ENCODE measurements at regions not wholly inside any gene's neighbourhood (a gene's known extent, or its start where the extent isn't known, plus 50 kb on each side); places are given as distances from the start of the nearest gene placed in this dataset.
"Not testable (repeated sequence)": the region's sequence is repeated elsewhere in the genome, so short reads cannot be mapped to it uniquely, and the experiment has no call there.

DNA sequence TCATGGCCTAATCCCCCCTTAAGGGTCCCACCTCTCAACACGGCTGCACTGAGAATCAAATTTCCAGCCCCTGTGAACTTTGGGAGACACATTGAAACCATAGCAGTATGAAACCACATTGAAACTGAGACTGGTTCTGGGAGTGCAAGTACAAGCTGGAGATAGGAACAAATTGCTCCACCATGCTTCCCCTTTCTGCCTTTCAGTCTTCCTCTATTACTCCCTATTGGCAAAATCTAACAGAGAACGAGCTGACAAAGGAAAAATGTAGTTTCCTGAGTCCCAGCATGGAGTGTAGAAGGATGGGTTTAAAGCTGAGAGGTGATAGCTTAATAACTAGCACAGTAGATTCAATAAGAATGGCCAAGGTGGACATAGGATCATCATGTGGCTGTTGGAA lies 161.7 kb upstream of the RPL34 start:
- DNase-seq (ENCODE audit: low read depth, low spot score): no peak

DNA sequence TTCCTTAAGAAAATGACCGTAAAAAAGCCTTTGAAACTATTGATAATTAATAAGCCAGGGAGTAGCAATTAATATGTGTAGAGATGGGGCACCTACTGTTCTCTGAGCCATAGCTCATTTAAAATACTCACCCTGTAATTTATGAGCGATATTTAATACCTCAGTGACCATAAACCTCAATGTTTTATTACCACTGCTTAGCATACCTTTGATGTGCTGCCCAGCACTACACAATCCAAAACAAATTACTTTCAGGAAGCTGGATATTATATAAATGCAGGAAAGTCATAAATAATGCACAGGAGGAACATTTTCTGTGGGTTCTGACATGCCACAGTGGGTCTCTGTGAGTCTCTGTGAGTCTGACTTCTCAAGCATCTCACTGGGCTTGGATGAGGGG lies 166.1 kb upstream of the RPL34 start:
- no peak for DNase-seq (ENCODE audit: low read depth, low spot score)

DNA sequence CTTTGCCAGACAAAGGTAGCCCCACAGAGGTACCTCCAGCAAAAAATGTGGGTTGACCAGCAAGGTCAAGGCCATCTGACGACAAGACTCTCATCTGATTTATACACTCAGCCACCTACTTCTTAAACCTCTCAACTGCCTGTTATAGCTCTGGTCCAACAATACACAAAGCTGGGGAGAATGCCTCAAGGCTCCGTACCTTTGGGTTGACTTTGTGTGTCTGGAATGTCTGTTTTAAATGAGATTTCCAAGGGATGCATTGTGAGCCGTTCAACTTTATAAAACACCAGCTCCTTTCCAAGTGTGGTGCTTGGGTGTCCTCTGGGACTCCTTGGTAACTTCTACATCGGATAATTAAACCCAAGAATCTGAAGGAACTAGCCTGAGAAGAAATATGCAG lies 167.0 kb upstream of the RPL34 start:
- DNase-seq (ENCODE audit: low read depth, low spot score): no peak

DNA sequence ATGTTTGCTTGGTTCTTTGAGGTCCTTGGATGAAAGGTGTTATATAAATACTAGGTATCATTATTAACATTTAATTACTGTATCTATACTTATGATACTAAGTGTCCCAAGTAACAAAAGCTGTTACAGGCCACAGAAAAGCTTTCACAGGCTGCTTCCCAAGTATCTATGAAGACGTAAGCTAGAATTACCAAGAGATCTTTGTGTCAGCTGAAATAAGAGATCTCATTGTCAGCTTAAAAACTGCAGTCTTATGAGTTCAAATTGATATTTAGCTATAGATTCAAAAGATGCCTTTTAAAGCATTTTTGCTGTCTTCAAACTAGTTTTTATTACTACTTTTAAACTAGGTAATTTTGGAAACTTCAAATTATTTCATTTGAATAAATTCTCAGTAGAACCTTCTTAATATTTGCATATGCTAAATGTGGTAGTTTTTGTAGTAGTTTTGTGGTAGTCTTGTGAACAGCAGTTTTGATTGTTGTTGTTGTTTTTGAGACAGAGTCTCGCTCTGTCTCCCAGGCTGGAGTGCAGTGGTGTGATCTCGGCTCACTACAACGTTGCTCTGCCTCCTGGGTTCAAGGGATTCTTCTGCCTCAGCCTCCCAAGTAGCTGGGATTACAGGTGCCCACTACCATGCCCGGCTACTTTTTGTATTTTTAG lies 170.0 kb upstream of the RPL34 start:
- DNase-seq (ENCODE audit: low read depth, low spot score): no peak

DNA sequence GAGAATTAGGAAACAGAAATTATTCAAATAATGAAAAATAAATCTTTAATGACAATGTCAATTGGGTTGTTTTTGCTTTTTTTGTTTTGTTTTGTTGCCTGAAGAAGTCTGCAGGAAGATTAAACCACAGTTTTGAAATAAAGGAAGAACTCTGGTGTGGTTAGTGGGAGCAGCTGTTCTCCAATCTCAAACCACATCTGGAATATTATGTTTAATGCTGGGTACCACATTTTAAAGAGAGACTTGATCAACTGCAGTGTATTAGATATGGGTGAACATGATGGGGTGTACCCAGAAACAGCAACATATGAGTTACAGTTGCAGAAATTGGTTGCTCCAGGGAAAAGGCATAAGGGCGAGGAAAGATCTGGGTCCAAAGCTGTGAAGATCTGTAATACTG lies 171.2 kb upstream of the RPL34 start:
- no peak for DNase-seq (ENCODE audit: low read depth, low spot score)

DNA sequence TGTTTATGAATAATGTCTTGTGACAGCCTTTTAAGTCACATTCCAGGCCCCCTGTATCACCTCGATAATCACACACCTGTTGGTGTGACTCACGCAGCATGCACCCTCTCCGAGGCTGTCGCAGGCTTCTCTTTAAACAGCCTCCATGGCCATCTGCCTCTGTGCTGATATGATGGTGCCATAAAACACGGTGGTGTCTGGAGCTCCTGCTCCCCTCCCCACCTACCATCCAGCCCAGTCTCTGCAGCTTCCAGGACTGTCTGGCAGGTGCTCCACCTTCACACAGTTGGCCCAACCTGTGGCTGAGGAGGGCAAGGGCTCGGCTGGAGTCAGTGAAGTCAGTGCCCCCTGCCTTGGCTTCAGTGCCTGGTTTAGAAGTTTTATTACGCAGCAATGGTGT lies 173.8 kb upstream of the RPL34 start:
- no peak for DNase-seq (ENCODE audit: low read depth, low spot score)

DNA sequence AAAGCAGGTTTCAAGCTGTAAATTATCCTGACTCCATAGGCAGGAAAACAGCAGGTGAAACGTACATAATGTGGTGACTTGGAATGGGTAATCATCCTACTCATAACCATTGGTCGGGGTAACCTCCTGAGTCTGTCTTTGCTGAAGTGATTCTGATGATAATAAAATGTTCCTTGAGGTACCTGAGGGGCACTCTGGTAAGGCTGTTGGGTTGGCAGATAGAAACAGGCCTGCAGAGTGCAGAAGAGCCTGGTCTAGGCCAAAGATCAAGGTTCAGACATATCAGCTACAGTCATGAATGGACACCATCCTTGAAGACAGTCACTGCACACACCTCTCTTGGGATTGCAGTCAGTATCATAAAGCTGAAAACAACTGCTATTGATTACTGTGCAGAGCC lies 174.7 kb upstream of the RPL34 start:
- no peak for DNase-seq (ENCODE audit: low read depth, low spot score)

DNA sequence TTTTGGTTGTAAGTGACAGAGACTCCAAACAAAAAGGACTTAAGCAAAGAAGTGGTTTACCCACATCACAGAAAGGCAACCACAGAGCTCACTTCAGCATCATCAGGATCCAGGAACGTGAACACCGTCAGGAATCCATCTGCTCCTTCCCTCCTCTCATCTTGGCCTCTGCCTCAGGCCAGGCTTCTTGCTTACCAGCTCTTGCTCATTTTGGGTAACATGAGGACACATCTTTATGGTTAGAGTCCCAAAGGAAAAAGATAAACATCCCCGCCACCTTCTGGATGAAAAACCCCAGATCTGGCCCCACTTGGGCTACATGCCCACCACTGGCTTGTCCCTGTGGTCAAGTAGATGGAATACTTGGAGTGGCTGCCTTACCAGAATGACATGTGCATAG lies 176.8 kb upstream of the RPL34 start:
- no peak for DNase-seq (ENCODE audit: low read depth, low spot score)

DNA sequence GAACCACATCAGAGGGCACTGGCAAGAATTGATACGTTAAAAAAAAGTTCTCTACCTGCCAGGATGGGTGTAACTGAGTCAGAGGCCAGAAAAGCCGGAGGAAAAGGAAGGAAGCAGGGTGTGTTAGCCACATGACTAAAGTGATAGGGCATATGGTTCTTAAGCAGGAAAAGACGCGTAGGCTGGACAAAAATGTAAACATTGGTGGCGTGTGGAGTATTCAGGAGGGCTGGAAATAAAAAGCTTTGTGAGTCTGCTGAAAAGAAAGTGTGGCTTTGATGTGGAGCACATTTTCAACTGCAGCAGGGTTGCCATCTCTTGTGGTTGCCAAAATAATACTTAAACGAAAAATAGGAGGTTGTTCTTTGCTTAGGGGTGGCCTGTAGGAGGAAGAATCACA lies 186.5 kb upstream of the RPL34 start:
- DNase-seq (ENCODE audit: low read depth, low spot score): no peak

DNA sequence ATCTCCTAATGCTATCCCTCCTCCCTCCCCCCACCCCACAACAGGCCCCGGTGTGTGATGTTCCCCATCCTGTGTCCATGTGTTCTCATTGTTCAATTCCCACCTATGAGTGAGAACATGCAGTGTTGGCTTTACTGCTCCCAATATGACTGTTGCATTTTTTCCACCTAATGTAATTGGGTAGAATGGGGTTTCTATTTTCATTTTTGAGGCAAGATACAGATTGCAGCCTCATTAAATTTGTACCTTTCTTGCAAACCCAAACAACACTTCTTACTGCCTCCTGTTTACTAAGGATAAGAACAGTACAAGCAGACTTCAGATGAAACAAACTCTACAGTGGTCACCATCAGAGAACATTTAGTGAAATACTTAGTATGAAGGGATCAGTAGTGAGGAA lies 187.0 kb upstream of the RPL34 start:
- DNase-seq (ENCODE audit: low read depth, low spot score): not testable (repeated sequence)

DNA sequence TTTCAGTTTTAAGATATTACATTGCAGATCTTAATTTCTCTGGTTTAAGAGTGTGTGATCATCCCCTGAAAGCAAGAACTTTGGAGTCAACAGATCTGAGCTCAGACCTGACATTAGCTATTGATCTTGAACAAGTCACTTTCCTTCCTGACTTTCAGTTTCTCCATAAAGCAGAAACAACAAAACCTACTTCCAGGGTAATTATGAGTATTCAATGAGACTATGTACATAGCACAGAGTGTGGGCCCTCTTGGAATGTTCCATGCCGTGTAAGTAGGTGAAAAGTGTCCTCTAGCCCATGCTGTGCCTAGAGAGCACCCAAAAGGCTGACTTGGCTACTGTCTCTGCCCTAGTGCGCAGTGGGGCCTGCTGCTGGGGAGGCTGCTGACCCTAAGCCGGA lies 188.0 kb upstream of the RPL34 start:
- DNase-seq (ENCODE audit: low read depth, low spot score): no peak

DNA sequence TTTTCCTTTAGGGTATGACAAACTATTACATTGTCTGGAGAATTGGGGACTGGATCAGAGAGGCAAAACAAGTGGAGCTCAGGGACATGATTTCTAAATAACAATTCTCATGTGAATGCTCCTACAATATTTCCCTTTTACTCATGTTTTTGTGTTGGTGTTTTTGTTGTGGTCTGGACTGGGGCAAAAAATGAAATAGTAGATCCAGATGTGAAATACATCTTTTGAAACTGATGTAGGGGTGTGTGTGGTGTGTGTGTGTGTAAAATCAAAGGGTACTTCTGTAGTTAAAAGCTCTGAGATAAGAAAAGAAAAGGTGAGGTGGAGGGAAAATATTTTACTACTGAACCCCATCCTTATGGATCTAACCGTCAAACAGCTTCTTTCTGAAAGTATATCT lies 188.4 kb upstream of the RPL34 start:
- DNase-seq (ENCODE audit: low read depth, low spot score): no peak

DNA sequence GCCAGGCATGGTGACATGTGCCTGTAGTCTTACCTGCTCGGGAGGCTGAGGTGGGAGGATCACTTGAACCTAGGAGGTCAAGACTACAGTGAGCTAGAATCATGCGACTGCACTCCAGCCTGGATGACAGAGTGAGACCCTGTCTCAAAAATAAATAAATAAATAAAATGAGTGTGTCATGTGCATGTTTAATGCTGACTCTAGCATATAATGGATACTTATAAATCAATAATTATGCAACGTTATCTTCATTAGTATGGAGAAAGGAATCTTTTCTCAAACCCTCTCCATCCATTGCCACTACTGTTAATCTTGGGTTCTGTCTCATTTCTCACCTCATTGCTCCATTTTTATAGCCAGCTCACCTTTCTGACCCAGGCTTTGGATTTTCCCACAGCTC lies 189.5 kb upstream of the RPL34 start:
- no peak for DNase-seq (ENCODE audit: low read depth, low spot score)

DNA sequence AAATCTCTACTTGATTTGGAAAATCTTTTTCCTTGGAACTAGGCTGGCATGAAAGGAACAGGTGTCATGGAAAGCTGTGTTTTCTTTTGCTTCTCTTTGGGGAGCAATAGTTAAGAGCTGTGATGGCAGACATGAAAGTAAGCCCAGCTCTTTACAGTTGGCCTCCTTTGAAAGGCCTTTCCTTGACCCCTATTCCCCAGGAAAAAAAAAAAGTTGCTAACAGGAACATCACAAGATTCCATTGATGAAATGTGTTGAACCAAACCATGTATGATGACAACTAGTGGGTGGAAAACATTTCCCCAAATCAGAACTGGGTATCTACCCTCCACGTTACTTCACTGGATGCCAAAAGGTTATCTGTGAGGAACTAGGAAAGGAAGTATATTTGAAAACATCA lies 190.7 kb upstream of the RPL34 start:
- no peak for DNase-seq (ENCODE audit: low read depth, low spot score)

DNA sequence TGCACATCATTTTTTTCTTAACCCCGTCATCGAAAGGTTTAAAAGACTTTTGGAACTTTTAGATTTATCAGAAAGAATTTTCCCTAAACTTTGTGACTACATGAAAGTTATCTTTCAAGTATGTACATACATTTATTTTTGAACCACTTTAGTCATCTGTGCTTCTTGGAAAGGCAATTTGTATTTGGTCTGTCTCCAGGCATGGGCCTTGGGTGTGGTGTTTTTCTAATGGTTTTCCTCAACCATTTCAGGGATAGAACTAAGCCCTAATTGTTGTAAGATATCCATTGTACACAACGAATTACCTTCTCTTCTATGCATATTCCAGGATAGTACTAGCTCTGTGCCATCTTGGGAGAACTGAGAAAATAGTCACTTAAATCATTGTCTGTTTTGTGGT lies 191.5 kb upstream of the RPL34 start:
- no peak for DNase-seq (ENCODE audit: low read depth, low spot score)

DNA sequence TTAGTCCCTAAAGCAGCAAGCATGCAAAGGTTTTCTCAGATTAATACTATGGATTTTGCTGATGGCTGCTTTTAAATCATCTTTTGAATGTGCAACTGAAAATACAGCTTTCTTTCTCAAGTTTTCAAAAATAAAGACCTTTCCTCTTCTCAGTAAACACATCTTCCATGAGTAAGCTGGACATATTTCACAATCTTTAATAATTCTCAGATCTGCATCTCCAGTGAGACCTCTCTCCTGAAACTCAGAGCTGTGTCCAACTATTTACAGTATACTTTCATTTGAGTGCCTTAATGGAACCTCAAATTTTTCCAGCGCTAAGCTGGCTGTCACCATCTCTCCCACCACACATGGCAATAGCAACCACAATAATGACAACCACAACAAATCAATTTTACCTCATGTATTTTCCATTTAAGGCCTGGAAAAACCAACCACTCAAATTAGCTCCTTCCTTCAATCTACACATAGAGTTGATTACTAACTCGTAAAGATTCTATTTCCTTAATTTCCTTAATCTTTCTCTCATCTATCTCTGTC lies 192.4 kb upstream of the RPL34 start:
- DNase-seq (ENCODE audit: low read depth, low spot score): no peak

DNA sequence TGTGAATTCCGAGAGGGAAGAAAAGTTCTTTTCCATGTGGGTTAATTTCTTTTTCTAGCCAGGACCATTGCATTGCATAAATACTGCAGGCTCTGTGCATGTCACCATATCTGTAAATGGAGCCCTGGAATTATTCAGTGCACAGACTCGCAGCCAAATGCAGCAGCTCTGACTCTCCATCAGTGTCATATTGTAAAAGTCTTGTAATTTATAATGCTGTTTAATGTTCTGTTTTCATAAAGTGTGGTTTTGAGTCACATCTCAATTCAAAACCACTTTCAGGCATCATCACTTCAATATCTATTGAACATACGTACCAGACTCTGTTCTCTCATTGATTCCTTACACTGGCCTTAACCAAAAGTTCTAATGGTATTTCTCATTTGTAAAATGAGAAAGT lies 193.9 kb upstream of the RPL34 start:
- no peak for DNase-seq (ENCODE audit: low read depth, low spot score)

DNA sequence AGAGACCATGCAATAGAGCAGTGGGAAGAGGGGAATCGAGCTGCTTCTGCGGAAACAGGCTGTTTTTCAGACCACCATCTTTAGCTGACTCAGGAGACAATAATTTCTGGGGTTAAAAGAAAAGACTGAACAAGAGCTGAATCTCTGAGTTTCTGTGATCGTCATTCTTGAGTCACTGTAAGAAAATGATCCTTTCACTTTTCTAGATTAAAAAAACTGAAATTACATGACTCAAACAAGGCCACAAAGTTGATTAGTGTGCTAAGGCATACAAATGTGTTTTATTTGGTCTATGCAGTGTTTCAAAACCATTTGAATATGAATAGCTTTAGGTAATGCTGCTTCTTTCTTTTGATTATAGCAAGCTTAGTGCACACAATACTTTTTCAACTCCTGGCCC lies 194.4 kb upstream of the RPL34 start:
- peak; percentile 31 for DNase-seq (ENCODE audit: low read depth, low spot score)

DNA sequence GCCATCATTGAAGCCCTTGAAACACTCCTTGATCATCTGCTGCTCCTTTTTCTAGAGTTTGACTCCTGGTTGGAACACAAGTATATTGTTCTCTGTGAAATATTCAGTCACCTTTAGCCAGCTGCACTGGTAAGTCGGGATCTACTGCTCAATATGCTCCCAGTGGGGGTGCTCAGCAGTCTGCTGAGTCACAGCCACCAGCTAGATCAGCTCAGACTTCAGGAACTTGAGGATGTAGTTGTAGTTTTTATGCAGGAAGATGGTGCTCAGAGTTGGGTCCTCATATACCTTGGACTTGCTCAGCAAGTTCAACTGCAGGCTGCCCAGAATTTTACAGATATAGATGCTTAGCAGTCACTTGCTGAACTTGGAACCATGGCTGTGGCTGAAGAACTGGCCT lies 202.5 kb upstream of the RPL34 start:
- peak; percentile 57 for DNase-seq (ENCODE audit: low read depth, low spot score)

DNA sequence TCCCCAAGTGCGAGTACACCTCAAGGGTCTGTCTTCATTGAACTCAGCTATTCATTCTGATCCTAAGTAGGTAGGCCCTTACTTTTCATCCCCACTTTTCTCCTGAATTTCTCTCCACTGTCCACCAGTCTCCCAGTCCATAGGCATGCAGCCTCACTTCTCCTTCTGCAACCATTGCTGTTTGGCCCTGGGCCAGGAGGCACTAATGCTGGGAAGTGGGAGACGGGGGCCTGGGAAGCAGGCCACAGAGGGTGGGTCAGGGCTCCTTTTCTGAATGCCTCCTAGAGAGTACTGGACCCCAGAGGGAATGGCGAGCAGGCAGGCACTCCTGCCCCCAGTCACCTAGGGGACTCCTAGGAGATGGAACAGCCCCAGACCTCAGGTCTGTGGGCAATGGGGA lies 203.5 kb upstream of the RPL34 start:
- no peak for DNase-seq (ENCODE audit: low read depth, low spot score)

DNA sequence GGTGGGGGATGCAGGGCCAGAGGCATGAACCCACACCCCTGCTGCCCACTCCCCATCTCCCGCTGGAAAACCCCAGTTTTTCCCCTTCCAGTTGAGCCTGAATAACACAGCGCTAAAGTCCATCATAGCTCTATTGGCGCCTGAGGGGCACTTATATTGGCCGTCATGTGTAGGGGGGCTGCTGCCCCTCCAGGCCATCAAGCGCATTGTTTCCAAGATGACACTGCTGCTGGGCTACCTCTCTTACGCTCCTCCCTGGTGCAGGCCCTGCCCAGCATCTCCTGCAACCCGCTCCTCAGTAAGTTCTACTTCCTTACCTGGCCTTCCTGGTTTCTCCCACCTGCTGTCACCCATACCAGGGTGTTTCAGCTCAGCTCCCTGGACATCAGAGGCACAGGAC lies 205.0 kb upstream of the RPL34 start:
- DNase-seq (ENCODE audit: low read depth, low spot score): no peak

DNA sequence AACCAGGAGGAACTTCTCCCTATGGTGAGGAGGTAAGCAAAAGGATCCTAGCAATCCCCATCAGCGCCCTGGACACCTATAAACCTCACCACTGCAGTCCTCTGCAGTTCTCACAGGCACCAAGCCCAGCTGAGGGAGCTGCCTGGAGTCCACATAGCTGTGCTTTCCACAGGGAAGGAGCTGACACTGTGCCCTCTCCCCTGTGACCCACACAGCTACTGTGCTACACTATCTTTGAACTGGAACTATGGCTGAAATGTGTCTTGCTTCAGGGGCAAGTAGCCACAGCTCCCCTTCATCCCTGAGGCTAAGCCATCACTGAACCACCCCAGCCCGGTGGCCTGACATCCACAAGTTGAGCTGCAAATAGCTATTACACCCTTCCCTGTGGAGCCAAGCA lies 208.5 kb upstream of the RPL34 start:
- DNase-seq (ENCODE audit: low read depth, low spot score): no peak

DNA sequence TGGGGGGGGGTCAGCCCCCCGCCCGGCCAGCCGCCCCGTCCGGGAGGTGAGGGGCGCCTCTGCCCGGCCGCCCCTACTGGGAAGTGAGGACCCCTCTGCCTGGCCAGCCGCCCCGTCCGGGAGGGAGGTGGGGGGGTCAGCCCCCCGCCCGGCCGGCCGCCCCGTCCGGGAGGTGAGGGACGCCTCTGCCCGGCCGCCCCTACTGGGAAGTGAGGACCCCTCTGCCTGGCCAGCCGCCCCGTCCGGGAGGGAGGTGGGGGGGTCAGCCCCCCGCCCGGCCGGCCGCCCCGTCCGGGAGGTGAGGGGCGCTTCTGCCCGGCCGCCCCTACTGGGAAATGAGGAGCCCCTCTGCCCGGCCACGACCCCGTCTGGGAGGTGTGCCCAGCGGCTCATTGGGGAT lies 210.7 kb upstream of the RPL34 start:
- DNase-seq (ENCODE audit: low read depth, low spot score): not testable (repeated sequence)

DNA sequence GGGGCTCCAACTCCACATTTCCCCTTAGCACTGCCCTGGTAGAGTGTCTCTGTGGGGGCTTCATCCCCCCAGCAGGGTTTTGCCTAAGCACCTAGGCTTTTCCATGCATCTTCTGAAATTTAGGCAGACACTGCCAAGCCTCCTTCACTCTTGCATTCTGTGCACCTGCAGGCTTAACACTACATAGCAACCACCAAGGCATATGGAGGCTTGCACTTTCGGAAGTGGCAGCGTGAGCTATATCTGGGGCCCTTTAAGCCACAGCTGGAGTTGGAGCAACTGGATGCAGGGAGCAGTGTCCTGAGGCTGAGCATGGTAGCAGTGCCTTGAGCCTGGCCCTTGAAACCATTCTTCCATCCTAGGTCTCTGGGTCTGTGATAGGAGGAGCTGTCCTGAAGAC lies 214.8 kb upstream of the RPL34 start:
- DNase-seq (ENCODE audit: low read depth, low spot score): no peak
